Endothelial cell of umbilical vein (primary cell): ENCODE measurements at regions not wholly inside any gene's neighbourhood (a gene's known extent, or its start where the extent isn't known, plus 50 kb on each side); places are given as distances from the start of the nearest gene placed in this dataset.

ENCODE experiments used
- BruUV-seq: library from RNA; stranded (reverse); fragments of 400-500 nt; replicated peaks from 2 replicates; lab custom pipeline; 2021; lab: Mats Ljungman, UMichigan
- CTCF ChIA-PET: fragments of 300-600, 350-600 bp; sonication (Branson Sonifier 250); formaldehyde crosslinking; loops from one replicate; lab custom pipeline; 2021; ENCODE audit warnings: antibody characterized with exemption, inconsistent platforms; lab: Charles Lee
- POLR2A ChIA-PET: fragments of 300-600, 350-600 bp; sonication (Branson Sonifier 250); formaldehyde crosslinking; loops from one replicate; lab custom pipeline; 2021; ENCODE audit warnings: antibody characterized with exemption, inconsistent platforms; lab: Charles Lee
- DNase-seq: peaks from one replicate; pipeline ENCODE4 v3.0.0-alpha.2; 2011; ENCODE audit warnings: low read depth, low spot score
- FAIRE-seq: peaks from 2 replicates; lab custom pipeline; 2011; peaks lifted over from hg19 to GRCh38; lab: Jason Lieb, UNC
- H2AFZ ChIP-seq: 2 replicates; pipeline ENCODE4 v1.6.0; 2012; ENCODE audit warnings: low read depth, low read length, control low read depth, inconsistent platforms
- H3K27ac ChIP-seq: 2 replicates; pipeline ENCODE4 v1.5.1; 2011; ENCODE audit warnings: low read depth, mild to moderate bottlenecking, control low read depth, low read length, moderate library complexity; ENCODE audit not compliant: insufficient read depth
- H3K27me3 ChIP-seq, 2 experiments: 2 replicates each; pipeline versions ENCODE4 v1.6.0 to v1.6.1; 2011; ENCODE audit warnings: low read length in 2 of 2, mixed read lengths in 1 of 2; ENCODE audit not compliant: control insufficient read depth in 2 of 2, insufficient read depth in 2 of 2
- H3K36me3 ChIP-seq, 2 experiments: 2 replicates in 1 of 2; 3 replicates in 1 of 2; pipeline ENCODE4 v1.5.1; 2011; ENCODE audit warnings: low read length in 2 of 2, mild to moderate bottlenecking in 1 of 2, moderate library complexity in 1 of 2; ENCODE audit not compliant: control insufficient read depth in 2 of 2, insufficient read depth in 2 of 2; ENCODE audit errors: extremely low read depth in 1 of 2
- H3K4me1 ChIP-seq: 3 replicates; pipeline ENCODE4 v1.5.1; 2011; ENCODE audit warnings: mild to moderate bottlenecking, low read length; ENCODE audit not compliant: control insufficient read depth, insufficient read depth; ENCODE audit errors: extremely low read depth
- H3K4me2 ChIP-seq: 2 replicates; pipeline ENCODE4 v1.6.1; 2011; ENCODE audit warnings: low read length, control low read depth, mixed read lengths; ENCODE audit not compliant: insufficient read depth
- H3K4me3 ChIP-seq, 3 experiments: fragments of 200-600 bp in 1 of 3; sonication (generic), shearing (Covaris generic) in 1 of 3; replicated peaks in 1 of 3; 2 replicates each; pipeline ENCODE4 v1.5.1; 2011 to 2016; ENCODE audit warnings: control low read depth in 3 of 3, low read length in 3 of 3, mild to moderate bottlenecking in 2 of 3, inconsistent platforms in 1 of 3, low read depth in 1 of 3, moderate library complexity in 1 of 3; ENCODE audit not compliant: insufficient read depth in 1 of 3
- H3K79me2 ChIP-seq: 2 replicates; pipeline ENCODE4 v1.6.0; 2012; ENCODE audit warnings: low read length, inconsistent platforms; ENCODE audit not compliant: control insufficient read depth, insufficient read depth
- H3K9ac ChIP-seq: replicated peaks from 2 replicates; pipeline ENCODE3; 2011; ENCODE audit warnings: low read length, control low read depth; ENCODE audit not compliant: insufficient read depth; ENCODE audit errors: extremely low read depth
- H3K9me1 ChIP-seq: replicated peaks from 3 replicates; pipeline ENCODE4 v1.6.0; 2011; ENCODE audit warnings: mild to moderate bottlenecking, low read length; ENCODE audit not compliant: control insufficient read depth, insufficient read depth; ENCODE audit errors: extremely low read depth
- H3K9me3 ChIP-seq: replicated peaks from 2 replicates; pipeline ENCODE4 v1.5.1; 2012; ENCODE audit warnings: low read length, inconsistent platforms; ENCODE audit not compliant: control insufficient read depth, insufficient read depth
- H4K20me1 ChIP-seq: replicated peaks from 2 replicates; pipeline ENCODE3; 2011; ENCODE audit warnings: mild to moderate bottlenecking, low read length; ENCODE audit not compliant: control insufficient read depth, insufficient read depth; ENCODE audit errors: extremely low read depth
- EZH2 ChIP-seq: IDR thresholded peaks from 2 replicates; pipeline ENCODE4 v1.6.1; 2012; ENCODE audit warnings: borderline replicate concordance, low read depth, mild to moderate bottlenecking, moderate library complexity, low read length, inconsistent platforms; ENCODE audit not compliant: severe bottlenecking
- dilution Hi-C: fragments of 300-500 bp; cut with MboI; formaldehyde crosslinking; loops from one replicate; pipeline ENCODE4 v1.15.0; 2019; ENCODE audit warnings: low sequenced_read_pairs; ENCODE audit not compliant: extremely low pct_ligation_motif_present
- intact Hi-C: fragments of 100-400 bp; cut with micrococcal nuclease; formaldehyde crosslinking; loops from one replicate; pipeline ENCODE4 v1.10.0; 2022
- TF ChIP-seq, protein P1 (sequence below): IDR thresholded peaks from 2 replicates; pipeline ENCODE4 v1.6.1; 2011; ENCODE audit not compliant: insufficient read depth, insufficient read length
- TF ChIP-seq, protein P2 (sequence below), 2 donors: IDR thresholded peaks; 1 replicate in 1 of 2; 2 replicates in 1 of 2; pipeline ENCODE4 v1.5.1; 2011; ENCODE audit warnings: low read length in 2 of 2, mild to moderate bottlenecking in 2 of 2, moderate library complexity in 2 of 2, control low read depth in 1 of 2, inconsistent platforms in 1 of 2, low read depth in 1 of 2; ENCODE audit not compliant: insufficient read depth in 1 of 2; ENCODE audit errors: extremely low read depth in 1 of 2

GRCh38 chr5:173673295-173674101, 57.0 kb upstream of the BOD1 start:
- DNase-seq (no peak), FAIRE-seq (no peak)
- Histone ChIP-seq H3K27ac (no peak overlapping the region), H3K4me3 (no peak overlapping the region), H3K79me2 (no peaks in the 10 kb centered on the region), H3K36me3 (no peaks in the 10 kb centered on the region), H3K9me1 (no peaks in the 10 kb centered on the region), H2AFZ (no peak overlapping the region), H3K4me2 (no peak overlapping the region), H4K20me1 (no peaks in the 10 kb centered on the region), H3K9me3 (no peaks in the 10 kb centered on the region), H3K9ac (no peak overlapping the region), H3K4me1 (no peaks in the 10 kb centered on the region), H3K27me3 (peaks cover 0 to 4% of the 10 kb centered on the region in 2 experiments)
- dilution Hi-C loops, result no loop called here
- ChIA-PET POLR2A (no interaction called here), CTCF (no interaction called here)
- BruUV-seq, result no TSS peak
- no peak for TF ChIP-seq EZH2
- TF ChIP-seq, protein P1, sequence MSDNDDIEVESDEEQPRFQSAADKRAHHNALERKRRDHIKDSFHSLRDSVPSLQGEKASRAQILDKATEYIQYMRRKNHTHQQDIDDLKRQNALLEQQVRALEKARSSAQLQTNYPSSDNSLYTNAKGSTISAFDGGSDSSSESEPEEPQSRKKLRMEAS, result no peak
- TF ChIP-seq, protein P2, sequence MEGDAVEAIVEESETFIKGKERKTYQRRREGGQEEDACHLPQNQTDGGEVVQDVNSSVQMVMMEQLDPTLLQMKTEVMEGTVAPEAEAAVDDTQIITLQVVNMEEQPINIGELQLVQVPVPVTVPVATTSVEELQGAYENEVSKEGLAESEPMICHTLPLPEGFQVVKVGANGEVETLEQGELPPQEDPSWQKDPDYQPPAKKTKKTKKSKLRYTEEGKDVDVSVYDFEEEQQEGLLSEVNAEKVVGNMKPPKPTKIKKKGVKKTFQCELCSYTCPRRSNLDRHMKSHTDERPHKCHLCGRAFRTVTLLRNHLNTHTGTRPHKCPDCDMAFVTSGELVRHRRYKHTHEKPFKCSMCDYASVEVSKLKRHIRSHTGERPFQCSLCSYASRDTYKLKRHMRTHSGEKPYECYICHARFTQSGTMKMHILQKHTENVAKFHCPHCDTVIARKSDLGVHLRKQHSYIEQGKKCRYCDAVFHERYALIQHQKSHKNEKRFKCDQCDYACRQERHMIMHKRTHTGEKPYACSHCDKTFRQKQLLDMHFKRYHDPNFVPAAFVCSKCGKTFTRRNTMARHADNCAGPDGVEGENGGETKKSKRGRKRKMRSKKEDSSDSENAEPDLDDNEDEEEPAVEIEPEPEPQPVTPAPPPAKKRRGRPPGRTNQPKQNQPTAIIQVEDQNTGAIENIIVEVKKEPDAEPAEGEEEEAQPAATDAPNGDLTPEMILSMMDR (IDR thresholded peaks at IDR 0.05; ENCODE audit: extremely low read depth in 1 of 2, insufficient read depth in 1 of 2, low read depth in 1 of 2, low read length in 2 of 2), result no peak
- intact Hi-C loops, result no loop called here
